ENCODE measurements at regions not wholly inside any gene's neighbourhood (a gene's known extent, or its start where the extent isn't known, plus 50 kb on each side); places are given as distances from the start of the nearest gene placed in this dataset.

DNA sequence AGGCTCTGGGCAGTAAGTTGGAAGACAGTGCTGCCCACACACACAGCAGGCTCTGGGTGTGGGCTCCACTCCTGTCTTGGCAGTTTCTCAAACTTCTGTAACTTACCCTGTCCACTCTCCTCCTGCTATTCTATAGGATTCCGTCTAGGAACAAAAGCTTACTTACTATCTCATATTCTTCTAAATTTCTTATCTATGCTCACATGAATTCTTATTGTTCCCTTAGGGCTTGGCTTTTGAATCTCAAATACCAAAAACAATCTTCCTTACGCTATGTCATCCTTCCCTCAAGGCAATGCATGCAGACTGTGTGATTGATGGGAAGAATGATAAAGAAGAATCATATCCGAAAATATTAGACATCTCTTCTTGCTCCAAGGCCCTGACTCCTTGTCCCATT lies 425.9 kb upstream of the ONECUT1 start:
- TF ChIP-seq, protein P1, sequence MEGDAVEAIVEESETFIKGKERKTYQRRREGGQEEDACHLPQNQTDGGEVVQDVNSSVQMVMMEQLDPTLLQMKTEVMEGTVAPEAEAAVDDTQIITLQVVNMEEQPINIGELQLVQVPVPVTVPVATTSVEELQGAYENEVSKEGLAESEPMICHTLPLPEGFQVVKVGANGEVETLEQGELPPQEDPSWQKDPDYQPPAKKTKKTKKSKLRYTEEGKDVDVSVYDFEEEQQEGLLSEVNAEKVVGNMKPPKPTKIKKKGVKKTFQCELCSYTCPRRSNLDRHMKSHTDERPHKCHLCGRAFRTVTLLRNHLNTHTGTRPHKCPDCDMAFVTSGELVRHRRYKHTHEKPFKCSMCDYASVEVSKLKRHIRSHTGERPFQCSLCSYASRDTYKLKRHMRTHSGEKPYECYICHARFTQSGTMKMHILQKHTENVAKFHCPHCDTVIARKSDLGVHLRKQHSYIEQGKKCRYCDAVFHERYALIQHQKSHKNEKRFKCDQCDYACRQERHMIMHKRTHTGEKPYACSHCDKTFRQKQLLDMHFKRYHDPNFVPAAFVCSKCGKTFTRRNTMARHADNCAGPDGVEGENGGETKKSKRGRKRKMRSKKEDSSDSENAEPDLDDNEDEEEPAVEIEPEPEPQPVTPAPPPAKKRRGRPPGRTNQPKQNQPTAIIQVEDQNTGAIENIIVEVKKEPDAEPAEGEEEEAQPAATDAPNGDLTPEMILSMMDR (IDR thresholded peaks at IDR 0.05; ENCODE audit: insufficient read depth, low read length, poor library complexity, severe bottlenecking), result no peak
- no peak for DNase-seq (ENCODE audit: extremely low read depth, insufficient read length)
- H3K36me3 ChIP-seq (ENCODE audit: control insufficient read depth, insufficient read depth, low read length), result no peaks in the 10 kb centered on the region
- no peak overlapping the region for H3K4me3 ChIP-seq (replicated peaks; ENCODE audit: low read depth, low read length)
- no peaks in the 10 kb centered on the region for H3K27me3 ChIP-seq (replicated peaks; ENCODE audit: control insufficient read depth, insufficient read depth, low read length)

DNA sequence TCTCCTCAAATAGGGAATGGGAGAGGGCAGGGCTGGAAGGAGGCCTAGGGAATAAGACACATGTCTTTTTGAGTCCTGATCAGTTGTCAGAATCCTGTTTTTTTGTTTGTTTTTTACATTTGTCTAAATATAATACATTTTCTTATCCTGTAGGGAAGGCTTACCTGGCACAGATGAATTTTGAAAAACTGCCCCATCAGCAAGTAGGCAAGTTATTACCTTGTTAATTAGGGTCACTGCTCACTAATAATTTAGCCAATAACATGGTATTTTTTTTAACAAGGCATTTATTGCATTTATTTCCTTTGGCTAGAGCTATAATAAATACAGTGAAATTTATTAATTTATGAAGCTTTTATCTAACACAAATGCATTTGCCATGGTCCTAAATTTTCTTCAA lies 423.2 kb upstream of the ONECUT1 start:
- TF ChIP-seq, protein P1 (IDR thresholded peaks at IDR 0.05; ENCODE audit: insufficient read depth, low read length, poor library complexity, severe bottlenecking), result no peak

DNA sequence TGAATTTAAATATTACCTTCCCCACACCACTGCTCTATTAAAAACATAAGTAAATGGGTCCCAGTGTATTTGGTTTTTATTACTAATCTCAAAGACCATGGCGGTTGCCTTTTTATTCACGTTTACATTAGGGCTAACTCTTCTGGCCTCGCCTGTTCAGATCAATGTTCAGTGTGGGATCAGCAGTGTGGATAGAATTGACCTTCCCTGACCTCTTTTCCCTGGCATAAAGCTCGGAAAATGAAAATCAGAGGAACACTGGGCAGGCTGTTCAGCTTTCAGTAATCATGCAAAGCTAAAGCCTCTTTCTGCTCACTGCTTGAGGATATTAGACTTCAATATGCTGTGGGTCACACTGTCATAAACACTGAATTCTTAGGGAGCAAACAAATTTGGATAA lies 422.6 kb upstream of the ONECUT1 start:
- no peak overlapping the region for H3K4me3 ChIP-seq (replicated peaks; ENCODE audit: low read depth, low read length)
- no peak for DNase-seq (ENCODE audit: extremely low read depth, insufficient read length)
- no peaks in the 10 kb centered on the region for H3K36me3 ChIP-seq (ENCODE audit: control insufficient read depth, insufficient read depth, low read length)
- TF ChIP-seq, protein P1 (IDR thresholded peaks at IDR 0.05; ENCODE audit: insufficient read depth, low read length, poor library complexity, severe bottlenecking), result no peak
- H3K27me3 ChIP-seq (replicated peaks; ENCODE audit: control insufficient read depth, insufficient read depth, low read length), result no peaks in the 10 kb centered on the region

More for the DNA sequence above, 423.2 kb upstream of the ONECUT1 start:
- no peak overlapping the region for H3K4me3 ChIP-seq (replicated peaks; ENCODE audit: low read depth, low read length)
- DNase-seq (ENCODE audit: extremely low read depth, insufficient read length), result no peak
- no peaks in the 10 kb centered on the region for H3K36me3 ChIP-seq (ENCODE audit: control insufficient read depth, insufficient read depth, low read length)
- H3K27me3 ChIP-seq (replicated peaks; ENCODE audit: control insufficient read depth, insufficient read depth, low read length), result no peaks in the 10 kb centered on the region

DNA sequence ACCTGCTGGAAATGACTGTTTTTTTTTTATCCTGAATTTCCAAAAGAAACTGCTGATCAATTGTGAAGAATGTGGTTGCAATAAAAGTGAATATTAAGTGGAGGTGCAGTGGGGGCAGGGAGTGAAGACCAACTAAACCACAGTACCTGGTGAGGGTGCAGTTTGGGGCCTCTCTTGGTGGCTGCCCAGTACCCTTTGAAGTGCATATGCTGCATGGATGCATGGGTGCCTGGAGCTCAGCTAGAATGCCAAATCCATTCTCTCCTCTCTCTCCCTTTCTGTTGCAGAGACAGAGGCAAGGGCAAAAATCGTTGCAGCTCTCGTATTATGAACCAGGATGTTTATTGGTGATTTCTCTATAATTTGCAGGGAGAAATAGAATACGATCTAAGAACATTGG lies 420.5 kb upstream of the ONECUT1 start:
- DNase-seq (ENCODE audit: extremely low read depth, insufficient read length), result no peak

DNA sequence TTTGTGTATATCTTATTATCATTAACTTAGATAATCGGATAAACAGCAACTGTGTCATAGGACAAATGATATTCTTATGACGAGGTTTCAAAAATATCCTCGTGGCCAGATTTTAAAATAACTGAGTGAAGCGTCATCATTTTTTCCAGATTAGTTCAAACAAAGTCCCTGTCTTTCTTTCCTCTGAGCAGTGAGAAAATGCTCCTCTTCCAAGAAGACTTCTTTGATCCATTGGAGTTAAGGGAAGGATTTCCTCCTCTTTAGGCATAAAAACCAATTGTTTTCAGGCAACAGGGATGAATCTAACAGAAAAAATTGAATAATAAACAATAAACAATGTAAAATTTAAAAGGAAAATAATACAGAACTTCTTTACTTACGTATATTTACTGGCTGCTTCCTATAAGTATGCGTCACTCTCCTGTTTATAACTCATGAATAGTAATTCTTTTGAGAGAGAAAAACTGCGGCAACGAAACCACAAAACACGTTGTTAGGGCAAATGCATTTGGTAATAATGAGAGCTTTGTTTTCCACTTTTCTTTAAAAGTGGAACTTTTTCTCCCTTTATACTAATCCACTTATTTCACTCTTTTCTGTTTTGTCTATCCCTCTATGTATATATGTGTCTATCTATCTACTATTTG lies 419.4 kb upstream of the ONECUT1 start:
- H3K4me3 ChIP-seq (replicated peaks; ENCODE audit: low read depth, low read length), result no peak overlapping the region
- no peaks in the 10 kb centered on the region for H3K36me3 ChIP-seq (ENCODE audit: control insufficient read depth, insufficient read depth, low read length)
- TF ChIP-seq, protein P1 (IDR thresholded peaks at IDR 0.05; ENCODE audit: insufficient read depth, low read length, poor library complexity, severe bottlenecking), result no peak
- no peak for DNase-seq (ENCODE audit: extremely low read depth, insufficient read length)
- H3K27me3 ChIP-seq (replicated peaks; ENCODE audit: control insufficient read depth, insufficient read depth, low read length), result no peaks in the 10 kb centered on the region

More for the DNA sequence above, 420.5 kb upstream of the ONECUT1 start:
- Histone ChIP-seq H3K36me3 (ENCODE audit: control insufficient read depth, insufficient read depth, low read length) (no peaks in the 10 kb centered on the region), H3K27me3 (replicated peaks; ENCODE audit: control insufficient read depth, insufficient read depth, low read length) (no peaks in the 10 kb centered on the region), H3K4me3 (replicated peaks; ENCODE audit: low read depth, low read length) (no peak overlapping the region)
- TF ChIP-seq, protein P1 (IDR thresholded peaks at IDR 0.05; ENCODE audit: insufficient read depth, low read length, poor library complexity, severe bottlenecking), result no peak

DNA sequence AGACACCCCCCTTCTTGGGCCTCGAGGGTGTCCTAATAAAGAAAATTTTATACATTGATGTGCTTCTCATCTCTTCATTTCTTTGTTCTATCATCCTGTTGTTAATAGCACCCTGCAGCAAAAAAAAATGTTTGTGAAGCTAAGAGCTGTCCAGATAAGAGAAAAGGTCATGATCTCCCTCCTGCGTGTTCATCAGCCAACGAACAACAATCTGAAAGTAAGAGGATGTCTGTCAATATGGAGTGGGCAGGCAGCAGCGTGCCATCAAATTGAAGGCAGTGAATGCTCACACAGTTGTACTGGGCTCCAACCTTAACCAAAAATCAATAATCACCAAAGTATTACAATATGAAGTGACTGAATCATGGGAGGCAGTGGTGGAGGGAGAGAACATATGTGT lies 418.6 kb upstream of the ONECUT1 start:
- no peak for DNase-seq (ENCODE audit: extremely low read depth, insufficient read length)
- TF ChIP-seq, protein P1 (IDR thresholded peaks at IDR 0.05; ENCODE audit: insufficient read depth, low read length, poor library complexity, severe bottlenecking), result no peak
- H3K27me3 ChIP-seq (replicated peaks; ENCODE audit: control insufficient read depth, insufficient read depth, low read length), result no peaks in the 10 kb centered on the region
- no peak overlapping the region for H3K4me3 ChIP-seq (replicated peaks; ENCODE audit: low read depth, low read length)
- no peaks in the 10 kb centered on the region for H3K36me3 ChIP-seq (ENCODE audit: control insufficient read depth, insufficient read depth, low read length)
